ENCODE measurements at regions not wholly inside any gene's neighbourhood (a gene's known extent, or its start where the extent isn't known, plus 50 kb on each side); places are given as distances from the start of the nearest gene placed in this dataset.

DNA sequence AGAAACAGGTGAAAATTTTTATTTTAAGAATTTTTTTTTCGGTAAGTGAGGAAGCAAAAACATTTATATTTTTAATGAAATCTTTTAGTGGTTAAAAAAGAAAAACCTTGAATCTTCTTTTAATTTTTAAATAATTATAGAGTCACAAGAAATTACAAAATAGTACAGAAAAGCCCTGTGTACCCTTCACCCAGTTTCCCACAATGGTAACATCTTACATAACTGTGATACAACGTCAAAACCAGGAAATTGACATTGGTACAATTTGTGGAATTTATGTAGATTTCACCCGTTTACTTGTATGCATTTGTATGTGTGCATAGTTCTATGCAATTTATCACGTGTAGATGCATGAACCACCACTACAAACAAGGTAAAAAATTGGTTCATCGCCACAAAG lies 285.9 kb downstream of the MTX2 start:
- no peak for TF ChIP-seq FOXP2 (optimal IDR thresholded peaks at IDR 0.05; ENCODE audit: control extremely low read depth, extremely low read length, insufficient read depth)
- no peak for TF ChIP-seq EZH2 (IDR thresholded peaks at IDR 0.05)
